GM18498 (cell line): ENCODE measurements at regions not wholly inside any gene's neighbourhood (a gene's known extent, or its start where the extent isn't known, plus 50 kb on each side); places are given as distances from the start of the nearest gene placed in this dataset.

Source experiments
- ATAC-seq: cut with Tn5 transposase; IDR thresholded peaks from one replicate; pipeline ENCODE4 v1.9.1; 2021; ENCODE audit warnings: mild to moderate bottlenecking, moderate library complexity; ENCODE audit not compliant: unreplicated experiment

DNA sequence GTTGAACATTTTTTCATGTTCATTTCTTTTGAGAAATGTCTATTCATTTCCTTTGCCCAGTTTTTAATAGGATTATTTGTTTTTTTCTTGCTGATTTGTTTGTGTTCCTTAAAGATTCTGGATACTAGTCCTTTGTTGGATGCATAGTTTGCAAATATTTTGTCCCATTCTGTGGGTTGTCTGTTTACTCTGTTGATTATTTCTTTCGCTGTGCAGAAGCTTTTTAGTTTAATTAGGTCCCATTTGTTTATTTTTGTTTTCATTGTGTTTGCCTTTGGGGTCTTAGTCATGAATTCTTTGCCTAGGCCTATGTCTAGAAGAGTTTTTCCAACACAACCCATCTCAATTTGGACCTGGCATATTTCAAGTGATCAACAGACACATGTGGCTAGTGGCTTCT is 116.1 kb upstream of the GALNT2 start:
- no peak for ATAC-seq

GRCh38 chr1:229951856-229952534 is 115.0 kb upstream of the GALNT2 start:
- no peak for ATAC-seq

GRCh38 chr1:229952670-229953520 is 114.1 kb upstream of the GALNT2 start:
- ATAC-seq = no peak

GRCh38 chr1:229953736-229954326 is 113.2 kb upstream of the GALNT2 start:
- ATAC-seq = no peak

DNA sequence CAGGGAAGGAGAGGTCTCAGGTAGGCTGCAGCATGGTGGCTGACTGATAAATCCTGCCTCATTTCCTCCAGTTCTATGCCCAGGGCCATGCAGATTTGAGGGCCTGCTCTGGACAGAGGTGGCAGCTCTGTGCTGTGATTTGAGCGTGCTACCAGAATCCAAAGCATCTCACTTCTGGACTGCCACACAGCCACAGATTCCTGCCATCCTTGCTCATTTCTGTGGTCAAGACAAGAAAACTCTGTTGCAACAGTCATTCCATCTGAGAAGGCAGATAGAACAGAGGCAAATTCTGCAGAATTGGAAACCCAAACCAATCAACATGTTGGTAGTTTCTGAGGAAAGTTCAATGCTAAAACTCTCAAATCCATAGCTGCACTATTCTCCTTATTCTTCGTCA is 102.8 kb upstream of the GALNT2 start:
- ATAC-seq = no peak

GRCh38 chr1:229970714-229971113 is 96.3 kb upstream of the GALNT2 start:
- no peak for ATAC-seq

GRCh38 chr1:229971141-229971540 is 95.9 kb upstream of the GALNT2 start:
- ATAC-seq = no peak

- no peak for ATAC-seq
Measured at GRCh38 chr1:229972600-229973296, 94.3 kb upstream of the GALNT2 start.

GRCh38 chr1:229973297-229973612 is 93.8 kb upstream of the GALNT2 start:
- ATAC-seq = no peak

DNA sequence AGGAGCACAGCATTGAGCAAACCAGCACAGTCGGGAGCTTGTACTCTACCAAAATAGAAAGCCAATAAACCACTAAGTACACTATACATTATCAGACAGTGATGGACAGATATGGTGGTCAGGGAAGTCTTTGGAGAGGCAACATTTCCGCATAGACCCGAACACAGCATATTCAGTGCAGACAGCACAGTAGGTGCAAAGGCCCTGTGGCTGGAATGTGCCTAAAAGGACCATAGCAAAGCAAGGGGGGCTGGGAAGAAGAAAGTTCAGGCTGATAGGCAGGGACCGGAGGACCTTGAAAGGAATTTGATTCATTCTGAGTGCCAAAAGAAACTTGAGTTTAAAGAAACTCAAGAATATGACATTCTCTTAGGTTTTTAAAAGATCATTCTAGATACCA is 92.0 kb upstream of the GALNT2 start:
- no peak for ATAC-seq

DNA sequence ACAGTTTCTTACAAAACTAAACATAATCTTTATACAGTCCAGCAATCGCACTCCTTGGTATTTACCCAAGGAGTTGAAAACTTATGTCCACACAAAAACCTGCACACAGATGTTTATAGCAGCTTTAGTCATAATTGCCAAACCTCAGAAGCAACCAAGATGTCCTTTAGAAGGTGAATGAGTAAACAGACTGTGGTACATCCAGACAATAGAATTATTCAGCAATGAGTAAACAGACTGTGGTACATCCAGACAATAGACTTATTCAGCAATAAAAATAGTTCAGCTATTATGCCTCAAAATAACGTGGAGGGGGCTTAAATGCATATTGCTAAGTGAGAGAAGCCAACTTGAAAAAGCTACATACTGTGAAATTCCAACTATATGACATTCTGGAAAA is 87.0 kb upstream of the GALNT2 start:
- ATAC-seq = no peak

- no peak for ATAC-seq
Measured at GRCh38 chr1:229981736-229982135, 85.3 kb upstream of the GALNT2 start.

- ATAC-seq = no peak
Measured at GRCh38 chr1:229984310-229984991, 82.6 kb upstream of the GALNT2 start.

DNA sequence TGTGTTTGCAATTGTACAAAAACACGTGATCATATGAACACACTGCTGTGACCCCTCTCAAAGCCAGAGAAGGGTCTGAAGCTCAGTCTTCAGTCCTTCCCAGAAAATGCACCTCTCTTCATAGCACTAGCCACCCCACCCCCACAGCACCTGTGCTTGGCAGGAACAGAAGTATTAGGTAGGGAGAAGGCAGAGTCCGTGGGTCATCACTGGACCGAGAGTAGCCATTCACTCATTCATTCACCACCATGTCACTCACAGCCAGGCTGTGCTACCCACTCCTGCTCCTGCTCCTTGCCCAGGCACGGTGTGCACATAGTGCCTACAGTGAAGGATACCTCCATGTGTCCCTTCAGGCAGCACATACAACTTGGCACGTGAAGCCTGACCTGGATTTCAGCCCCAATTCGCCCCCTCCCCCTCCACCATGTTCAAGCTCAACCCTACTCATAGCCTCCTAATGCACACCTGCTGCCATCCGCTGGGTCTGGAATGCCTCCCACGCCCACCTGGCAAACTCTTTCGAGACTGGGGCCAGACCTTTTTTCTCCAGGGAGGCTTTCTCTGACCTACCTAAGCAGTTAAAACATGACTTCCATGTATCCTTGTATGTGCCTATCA is 81.9 kb upstream of the GALNT2 start:
- no peak for ATAC-seq

DNA sequence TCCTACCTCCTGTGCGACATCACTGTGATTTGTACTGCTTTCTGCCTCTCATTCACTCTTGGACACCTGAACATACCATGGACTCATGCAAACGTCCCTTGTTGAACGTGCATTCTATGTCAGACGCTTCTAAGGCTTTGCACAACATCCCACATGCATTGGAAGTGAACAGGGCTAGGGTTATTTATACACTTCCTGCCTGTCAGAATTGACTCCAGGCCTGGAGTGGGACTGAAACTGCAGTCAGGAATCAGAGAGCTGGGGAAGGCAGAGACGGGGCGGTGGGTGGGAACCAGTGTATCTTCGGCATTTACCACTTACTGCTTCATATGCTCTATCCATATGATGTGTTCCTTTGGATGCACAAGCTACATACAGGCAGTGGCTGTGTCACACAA is 81.4 kb upstream of the GALNT2 start:
- no peak for ATAC-seq

DNA sequence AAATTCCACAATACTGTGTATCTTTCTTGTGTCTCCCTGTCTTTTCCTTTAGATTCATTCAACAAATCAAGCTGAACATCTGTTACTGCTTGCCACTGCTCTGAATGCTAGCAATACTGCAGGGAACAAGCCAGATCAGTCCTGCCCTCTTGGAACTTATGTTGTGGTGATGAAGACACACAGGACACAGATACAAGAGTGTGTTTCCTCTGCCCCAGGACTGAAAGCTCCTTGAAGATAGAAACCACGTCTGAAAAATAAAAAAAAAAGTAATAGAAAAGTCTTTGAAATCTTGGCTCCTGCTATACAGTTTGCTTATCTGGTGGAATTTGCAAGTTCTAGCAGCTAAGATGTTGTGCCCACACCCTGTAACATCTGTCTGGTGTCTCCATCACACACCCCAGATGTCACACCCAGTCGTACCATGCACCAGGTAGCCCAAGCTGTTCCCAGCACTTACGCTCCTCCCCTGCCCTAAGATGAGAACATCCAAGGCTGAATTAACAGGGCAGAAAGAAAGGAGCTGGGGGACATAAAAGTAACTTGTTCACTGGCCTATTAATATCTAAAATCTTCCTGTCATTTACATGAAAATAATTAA is 80.2 kb upstream of the GALNT2 start:
- ATAC-seq = no peak

DNA sequence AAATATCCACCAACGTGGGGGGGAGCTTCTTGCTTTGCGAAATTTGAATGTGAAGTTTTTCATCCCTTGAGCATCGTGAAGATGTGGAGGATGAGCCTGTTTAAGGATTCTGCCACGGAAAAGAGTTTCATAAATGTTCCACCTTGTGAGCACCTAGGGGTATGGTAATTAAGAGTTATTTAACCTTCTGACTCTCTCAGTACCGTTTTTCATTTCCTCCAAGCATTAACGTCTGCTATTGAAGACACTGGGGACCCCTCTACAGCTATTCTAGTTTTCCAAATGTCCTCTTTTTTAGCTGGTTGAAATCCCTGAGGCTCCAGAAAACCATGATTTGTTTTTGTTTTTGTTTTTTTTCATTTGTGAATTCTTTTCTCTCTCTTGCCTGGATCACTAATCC is 79.1 kb upstream of the GALNT2 start:
- ATAC-seq = no peak

DNA sequence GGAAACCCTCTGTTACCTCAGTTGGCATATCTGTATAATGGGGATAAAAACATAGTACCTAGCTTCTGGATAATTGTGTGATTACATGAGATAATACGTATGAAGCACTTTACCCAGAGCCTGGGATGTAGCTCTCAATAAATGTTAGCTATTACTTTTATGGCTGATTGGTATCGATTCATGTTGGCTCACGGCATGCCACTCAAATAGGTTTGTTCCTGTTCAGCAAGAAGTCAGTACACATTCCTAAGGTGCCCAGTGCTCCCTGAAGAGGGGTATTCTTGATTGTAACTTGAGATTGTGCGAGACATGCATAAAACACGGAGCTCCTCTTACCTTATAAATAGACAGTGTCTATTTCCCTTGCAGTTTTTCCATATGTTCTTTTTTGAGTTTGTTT is 78.5 kb upstream of the GALNT2 start:
- no peak for ATAC-seq

- ATAC-seq = no peak
Measured at GRCh38 chr1:229989591-229990248, 77.3 kb upstream of the GALNT2 start.

GRCh38 chr1:229990326-229990725 is 76.7 kb upstream of the GALNT2 start:
- no peak for ATAC-seq
